Parathyroid adenoma (tissue), 2 donors: ENCODE measurements at regions not wholly inside any gene's neighbourhood (a gene's known extent, or its start where the extent isn't known, plus 50 kb on each side); places are given as distances from the start of the nearest gene placed in this dataset.

Experiments
- H2AFZ ChIP-seq: fragments of 300-600 bp; sonication (generic); one replicate; pipeline ENCODE4 v1.7.0; 2017; ENCODE audit warnings: antibody characterized with exemption, mild to moderate bottlenecking
- H3K27ac ChIP-seq: fragments of 300-600 bp; sonication (generic); one replicate; pipeline ENCODE4 v1.7.0; 2017
- H3K27me3 ChIP-seq: fragments of 300-600 bp; sonication (generic); one replicate; pipeline ENCODE4 v1.7.0; 2017; ENCODE audit warnings: low read length; ENCODE audit not compliant: control insufficient read depth, insufficient read depth
- H3K36me3 ChIP-seq: fragments of 300-600 bp; sonication (generic); one replicate; pipeline ENCODE4 v1.7.0; 2017; ENCODE audit warnings: low read length; ENCODE audit not compliant: control insufficient read depth, insufficient read depth
- H3K4me1 ChIP-seq: fragments of 300-600 bp; sonication (generic); one replicate; pipeline ENCODE4 v1.7.0; 2017; ENCODE audit warnings: control low read depth
- H3K4me2 ChIP-seq: fragments of 300-600 bp; sonication (generic); one replicate; pipeline ENCODE4 v1.7.0; 2017; ENCODE audit warnings: low read length
- H3K4me3 ChIP-seq: fragments of 300-600 bp; sonication (generic); one replicate; pipeline ENCODE4 v1.7.0; 2017; ENCODE audit warnings: low read depth, low read length
- H3K79me2 ChIP-seq: fragments of 300-600 bp; sonication (generic); one replicate; pipeline ENCODE4 v1.7.0; 2017; ENCODE audit warnings: control low read depth
- H3K9ac ChIP-seq: fragments of 300-600 bp; sonication (generic); one replicate; pipeline ENCODE4 v1.7.0; 2017; ENCODE audit warnings: mild to moderate bottlenecking
- H3K9me3 ChIP-seq: fragments of 300-600 bp; sonication (generic); one replicate; pipeline ENCODE4 v1.7.0; 2017; ENCODE audit warnings: low read length; ENCODE audit not compliant: control insufficient read depth
- TF ChIP-seq, protein P1 (sequence below): fragments of 300-600 bp; sonication (generic); IDR thresholded peaks from one replicate; pipeline ENCODE4 v1.7.0; 2017; ENCODE audit warnings: antibody characterized with exemption, mild to moderate bottlenecking
- donor health status: primary hyperparathyroidism.

GRCh38 chr12:91959220-91959619 is 186.4 kb downstream of the BTG1 start:
- no peak overlapping the region for H3K4me2 ChIP-seq
- H2AFZ ChIP-seq = no peak overlapping the region
- no peak overlapping the region for H3K27ac ChIP-seq
- no peak overlapping the region for H3K9ac ChIP-seq
- TF ChIP-seq, protein P1, sequence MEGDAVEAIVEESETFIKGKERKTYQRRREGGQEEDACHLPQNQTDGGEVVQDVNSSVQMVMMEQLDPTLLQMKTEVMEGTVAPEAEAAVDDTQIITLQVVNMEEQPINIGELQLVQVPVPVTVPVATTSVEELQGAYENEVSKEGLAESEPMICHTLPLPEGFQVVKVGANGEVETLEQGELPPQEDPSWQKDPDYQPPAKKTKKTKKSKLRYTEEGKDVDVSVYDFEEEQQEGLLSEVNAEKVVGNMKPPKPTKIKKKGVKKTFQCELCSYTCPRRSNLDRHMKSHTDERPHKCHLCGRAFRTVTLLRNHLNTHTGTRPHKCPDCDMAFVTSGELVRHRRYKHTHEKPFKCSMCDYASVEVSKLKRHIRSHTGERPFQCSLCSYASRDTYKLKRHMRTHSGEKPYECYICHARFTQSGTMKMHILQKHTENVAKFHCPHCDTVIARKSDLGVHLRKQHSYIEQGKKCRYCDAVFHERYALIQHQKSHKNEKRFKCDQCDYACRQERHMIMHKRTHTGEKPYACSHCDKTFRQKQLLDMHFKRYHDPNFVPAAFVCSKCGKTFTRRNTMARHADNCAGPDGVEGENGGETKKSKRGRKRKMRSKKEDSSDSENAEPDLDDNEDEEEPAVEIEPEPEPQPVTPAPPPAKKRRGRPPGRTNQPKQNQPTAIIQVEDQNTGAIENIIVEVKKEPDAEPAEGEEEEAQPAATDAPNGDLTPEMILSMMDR = no peak
- no peaks in the 10 kb centered on the region for H3K9me3 ChIP-seq
- H3K27me3 ChIP-seq = no peaks in the 10 kb centered on the region
- H3K36me3 ChIP-seq = no peaks in the 10 kb centered on the region
- H3K79me2 ChIP-seq = no peaks in the 10 kb centered on the region
- no peaks in the 10 kb centered on the region for H3K4me1 ChIP-seq
- no peak overlapping the region for H3K4me3 ChIP-seq

GRCh38 chr12:91958816-91959215 is 186.8 kb downstream of the BTG1 start:
- Histone ChIP-seq H2AFZ (no peak overlapping the region), H3K27ac (no peak overlapping the region), H3K9me3 (no peaks in the 10 kb centered on the region), H3K4me3 (no peak overlapping the region), H3K36me3 (no peaks in the 10 kb centered on the region), H3K27me3 (no peaks in the 10 kb centered on the region), H3K79me2 (no peaks in the 10 kb centered on the region), H3K4me2 (no peak overlapping the region), H3K4me1 (no peaks in the 10 kb centered on the region), H3K9ac (no peak overlapping the region)
- TF ChIP-seq, protein P1 = no peak

- H3K4me1 ChIP-seq = peaks cover 3% of the 10 kb centered on the region
- TF ChIP-seq, protein P1 = no peak
- no peaks in the 10 kb centered on the region for H3K27me3 ChIP-seq
- no peak overlapping the region for H2AFZ ChIP-seq
- no peaks in the 10 kb centered on the region for H3K36me3 ChIP-seq
- no peak overlapping the region for H3K27ac ChIP-seq
- no peaks in the 10 kb centered on the region for H3K79me2 ChIP-seq
- no peak overlapping the region for H3K4me3 ChIP-seq
- H3K9me3 ChIP-seq = no peaks in the 10 kb centered on the region
- H3K4me2 ChIP-seq = no peak overlapping the region
- no peak overlapping the region for H3K9ac ChIP-seq
Observed at GRCh38 chr12:91954747-91955146, 190.9 kb downstream of the BTG1 start.

GRCh38 chr12:91954326-91954725 is 191.3 kb downstream of the BTG1 start:
- H3K4me3 ChIP-seq = no peak overlapping the region
- TF ChIP-seq, protein P1 = no peak
- no peak overlapping the region for H3K27ac ChIP-seq

GRCh38 chr12:91952916-91953315 is 192.7 kb downstream of the BTG1 start:
- Histone ChIP-seq H3K4me3 (no peak overlapping the region), H3K27me3 (no peaks in the 10 kb centered on the region), H3K9ac (no peak overlapping the region), H3K79me2 (no peaks in the 10 kb centered on the region), H3K36me3 (no peaks in the 10 kb centered on the region), H3K9me3 (no peaks in the 10 kb centered on the region), H3K4me1 (peaks cover 3% of the 10 kb centered on the region), H3K4me2 (no peak overlapping the region), H3K27ac (no peak overlapping the region), H2AFZ (no peak overlapping the region)
- TF ChIP-seq, protein P1 = no peak

More at GRCh38 chr12:91954326-91954725, 191.3 kb downstream of the BTG1 start:
- H3K79me2 ChIP-seq = no peaks in the 10 kb centered on the region
- H3K4me2 ChIP-seq = no peak overlapping the region
- no peaks in the 10 kb centered on the region for H3K27me3 ChIP-seq
- no peaks in the 10 kb centered on the region for H3K36me3 ChIP-seq
- H2AFZ ChIP-seq = no peak overlapping the region
- no peak overlapping the region for H3K9ac ChIP-seq
- peaks cover 3% of the 10 kb centered on the region for H3K4me1 ChIP-seq
- H3K9me3 ChIP-seq = no peaks in the 10 kb centered on the region
